Choroid plexus epithelial cell (primary cell): ENCODE measurements at regions not wholly inside any gene's neighbourhood (a gene's known extent, or its start where the extent isn't known, plus 50 kb on each side); places are given as distances from the start of the nearest gene placed in this dataset.

ENCODE experiments used
- DNase-seq: peaks from one replicate; pipeline ENCODE4 v3.0.0-alpha.2; 2010; ENCODE audit warnings: low read depth
- H3K4me3 ChIP-seq: 2 replicates; pipeline ENCODE4 v1.5.1; 2011; ENCODE audit warnings: low read depth, mild to moderate bottlenecking, control low read depth, low read length, moderate library complexity
- CTCF ChIP-seq: conservative IDR thresholded peaks from 2 replicates; pipeline ENCODE4 v1.5.1; 2011; ENCODE audit warnings: low read depth, mild to moderate bottlenecking, control low read depth, inconsistent platforms, low read length, moderate library complexity

- H3K4me3 ChIP-seq: no peak overlapping the region
- TF ChIP-seq CTCF: no peak
- no peak for DNase-seq
These were observed 973.2 kb upstream of the SLC35B3 start for GRCh38 chr6:9408402-9409117.

GRCh38 chr6:9405825-9406224 lies 970.5 kb upstream of the SLC35B3 start:
- TF ChIP-seq CTCF: no peak
- no peak overlapping the region for H3K4me3 ChIP-seq

GRCh38 chr6:9405369-9405768 lies 970.0 kb upstream of the SLC35B3 start:
- H3K4me3 ChIP-seq: no peak overlapping the region
- peak; percentile 55 for DNase-seq
- no peak for TF ChIP-seq CTCF

More at GRCh38 chr6:9405825-9406224, 970.5 kb upstream of the SLC35B3 start:
- DNase-seq: no peak

GRCh38 chr6:9404351-9405146 lies 969.2 kb upstream of the SLC35B3 start:
- no peak for DNase-seq
- H3K4me3 ChIP-seq: no peak overlapping the region

GRCh38 chr6:9403736-9404135 lies 968.4 kb upstream of the SLC35B3 start:
- no peak overlapping the region for H3K4me3 ChIP-seq
- no peak for DNase-seq
- TF ChIP-seq CTCF: no peak

More at GRCh38 chr6:9404351-9405146, 969.2 kb upstream of the SLC35B3 start:
- TF ChIP-seq CTCF: no peak

GRCh38 chr6:9401960-9402359 lies 966.6 kb upstream of the SLC35B3 start:
- no peak for TF ChIP-seq CTCF
- DNase-seq: no peak
- no peak overlapping the region for H3K4me3 ChIP-seq
